Head of caudate nucleus (tissue), 42 donors: ENCODE measurements at regions not wholly inside any gene's neighbourhood (a gene's known extent, or its start where the extent isn't known, plus 50 kb on each side); places are given as distances from the start of the nearest gene placed in this dataset.
"Not testable (repeated sequence)": the region's sequence is repeated elsewhere in the genome, so short reads cannot be mapped to it uniquely, and the experiment has no call there.

ENCODE experiments used
- DNase-seq, 42 donors: peaks; one replicate each; pipeline versions ENCODE4 v3.0.0 to v3.0.0-alpha.2; 2020 to 2021; ENCODE audit warnings: mixed read lengths in 7 of 42
- intact Hi-C: fragments of 100-400 bp; cut with DNase I; formaldehyde crosslinking; loops from one replicate; pipeline ENCODE4 v1.15.0; 2022

DNA sequence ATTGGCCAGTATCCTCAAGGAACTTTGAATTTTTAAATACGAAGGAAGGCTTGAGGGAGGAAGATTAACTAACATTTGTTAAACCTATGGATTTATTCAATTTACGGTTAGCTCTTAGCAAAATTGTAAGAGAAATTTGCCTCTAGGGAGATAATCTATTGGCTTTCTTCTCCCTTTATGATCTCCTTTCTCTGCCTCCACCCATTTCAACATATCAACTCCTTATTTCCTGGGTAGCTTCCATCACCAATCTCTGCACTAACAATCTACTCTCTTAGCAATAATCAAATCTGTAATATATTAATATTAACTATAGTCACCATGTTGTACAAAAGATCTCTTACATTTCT, 233.9 kb upstream of the CSNK1A1L start:
- intact Hi-C loops, result no loop called here
- no peak for DNase-seq

DNA sequence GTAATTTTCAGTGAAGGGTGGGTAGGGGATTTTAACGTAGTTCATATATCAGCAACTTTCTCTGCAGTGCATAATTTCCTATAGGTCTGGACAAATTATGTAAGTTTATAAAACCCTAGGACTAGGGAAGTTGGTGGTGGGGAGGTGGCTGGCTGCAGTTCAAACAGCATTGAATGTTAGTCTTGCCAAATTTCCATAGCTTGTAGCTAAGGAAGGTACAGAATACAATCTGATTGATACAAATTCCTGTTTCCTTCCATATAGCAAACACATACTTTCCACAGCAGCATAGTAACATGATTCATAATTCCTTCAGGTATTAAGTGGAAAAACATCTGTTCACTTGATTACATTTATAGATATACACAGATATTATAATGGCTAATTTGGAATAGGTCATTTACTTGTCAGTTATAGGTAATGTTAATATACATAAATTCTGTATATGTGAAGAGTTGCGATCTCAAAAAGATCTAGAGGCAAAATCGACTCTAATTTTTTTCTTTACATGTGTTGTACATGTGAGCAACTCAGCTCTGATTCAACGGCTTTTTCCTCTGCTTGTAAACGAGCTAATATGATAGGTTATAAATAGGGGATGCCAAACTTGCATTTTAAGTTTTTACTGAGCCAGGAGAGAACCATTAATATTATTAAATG, 233.4 kb upstream of the CSNK1A1L start:
- intact Hi-C loops, result no loop called here
- no peak for DNase-seq

DNA sequence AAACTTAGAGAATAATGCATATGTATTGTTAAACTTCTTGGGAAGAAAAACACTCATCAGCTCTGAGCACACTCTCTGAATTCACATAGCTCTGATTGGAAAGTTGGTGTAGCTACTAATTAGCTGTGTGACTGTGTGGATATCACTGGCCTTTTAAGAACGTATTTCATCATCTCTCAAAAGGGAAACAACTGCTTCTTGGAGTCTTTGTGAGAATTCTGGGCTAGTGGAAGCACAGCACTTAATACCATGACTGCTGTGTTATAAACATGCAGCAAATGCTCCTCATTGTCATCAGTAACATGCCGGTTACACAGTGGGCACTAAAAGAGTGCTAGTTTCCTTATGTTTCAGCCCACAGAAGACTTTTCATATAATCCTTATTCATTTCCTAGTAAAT, 220.9 kb upstream of the CSNK1A1L start:
- intact Hi-C loops, result no loop called here
- DNase-seq, result no peak

DNA sequence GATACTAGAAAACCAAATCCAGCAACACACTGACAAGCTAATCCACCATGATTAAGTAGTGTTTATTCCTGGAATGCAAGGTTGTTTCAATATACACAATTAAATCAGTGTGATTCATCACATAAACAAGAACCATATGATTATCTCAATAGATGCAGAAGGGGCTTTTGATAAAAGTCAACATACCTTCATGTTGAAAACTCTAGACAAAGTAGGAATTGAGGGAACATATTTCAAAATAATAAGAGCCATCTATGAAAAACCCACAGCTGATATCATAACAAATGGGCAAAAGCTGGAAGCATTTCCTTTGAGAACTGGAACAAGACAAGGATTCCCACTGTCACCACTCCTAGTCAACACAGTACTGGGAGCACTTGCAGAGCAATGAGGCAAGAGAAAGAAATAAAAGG, 213.6 kb upstream of the CSNK1A1L start:
- intact Hi-C loops, result no loop called here
- no peak for DNase-seq

DNA sequence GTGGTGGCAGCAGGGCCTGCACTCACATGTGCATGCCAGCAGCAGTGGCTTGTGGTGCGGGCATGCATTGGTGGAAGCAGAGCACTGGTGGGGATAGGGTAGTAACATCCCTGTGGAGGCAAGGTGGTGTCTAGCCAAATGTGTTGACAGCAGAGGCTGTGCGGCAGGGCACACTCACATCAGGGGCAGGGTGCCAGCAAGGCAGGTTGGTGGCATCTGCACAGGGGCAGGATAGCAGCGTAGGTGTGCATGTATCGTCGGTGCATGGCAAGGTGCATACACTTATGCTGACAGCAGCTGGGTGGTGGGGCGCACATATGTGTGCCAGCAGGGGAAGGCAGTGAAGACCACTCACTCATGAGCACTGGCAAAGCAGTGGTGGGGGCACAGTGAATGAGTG, 211.5 kb upstream of the CSNK1A1L start:
- intact Hi-C loops, result no loop called here
- no peak for DNase-seq

DNA sequence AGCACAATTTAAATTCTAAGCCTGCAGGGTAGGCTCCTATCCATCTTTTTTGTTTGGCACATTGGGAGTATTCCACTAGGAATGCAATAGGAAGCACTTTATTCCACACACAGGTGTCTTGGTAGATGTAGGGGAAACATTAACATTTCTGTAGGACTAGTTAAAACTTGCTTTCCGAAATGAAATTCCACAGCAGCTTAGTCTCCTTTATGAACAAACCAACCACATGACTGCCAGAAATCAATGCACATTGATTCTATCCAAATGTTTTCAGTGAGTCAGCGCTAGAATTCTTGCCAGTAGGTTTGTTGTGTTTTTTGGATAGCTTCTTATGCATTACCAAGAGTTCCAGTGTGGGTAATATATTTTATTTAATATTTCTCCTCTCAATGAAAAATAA, 207.9 kb upstream of the CSNK1A1L start:
- intact Hi-C loops, result no loop called here
- DNase-seq, result no peak

DNA sequence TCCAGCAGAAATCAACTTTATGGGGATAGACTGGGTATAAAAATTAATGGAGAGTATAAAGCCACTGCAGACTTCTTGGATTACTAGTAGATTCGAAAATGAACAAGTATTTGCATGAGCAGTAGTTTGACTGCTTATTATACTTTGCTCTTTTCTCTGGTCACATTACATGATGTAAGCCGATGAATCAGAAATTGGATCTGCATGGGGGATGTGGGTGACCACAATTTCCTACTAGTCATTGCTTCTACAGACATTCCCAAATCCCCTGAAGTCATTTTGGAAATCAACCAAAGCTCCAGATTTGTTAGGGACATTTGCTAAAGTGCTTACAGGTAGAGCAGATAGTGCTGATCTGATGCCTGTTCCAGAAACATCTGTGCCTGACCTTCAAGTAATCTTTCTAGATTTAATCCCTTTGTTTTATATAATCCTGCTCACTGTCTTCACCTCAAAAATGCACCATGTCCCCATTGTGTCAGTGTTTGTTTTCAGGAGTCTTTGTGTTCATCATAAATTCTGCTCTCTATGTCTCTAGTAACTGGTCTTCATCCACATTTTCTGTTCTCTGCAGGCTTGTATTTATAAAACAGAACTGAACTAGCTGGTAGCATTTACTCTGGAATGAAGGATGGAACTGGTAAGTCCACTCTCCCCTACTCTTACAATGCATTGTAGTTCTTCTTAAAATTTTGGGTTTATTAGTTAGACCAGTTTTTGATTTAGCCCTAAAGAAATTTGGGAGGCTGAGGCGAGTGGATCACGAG, 201.5 kb upstream of the CSNK1A1L start:
- no peak for DNase-seq

DNA sequence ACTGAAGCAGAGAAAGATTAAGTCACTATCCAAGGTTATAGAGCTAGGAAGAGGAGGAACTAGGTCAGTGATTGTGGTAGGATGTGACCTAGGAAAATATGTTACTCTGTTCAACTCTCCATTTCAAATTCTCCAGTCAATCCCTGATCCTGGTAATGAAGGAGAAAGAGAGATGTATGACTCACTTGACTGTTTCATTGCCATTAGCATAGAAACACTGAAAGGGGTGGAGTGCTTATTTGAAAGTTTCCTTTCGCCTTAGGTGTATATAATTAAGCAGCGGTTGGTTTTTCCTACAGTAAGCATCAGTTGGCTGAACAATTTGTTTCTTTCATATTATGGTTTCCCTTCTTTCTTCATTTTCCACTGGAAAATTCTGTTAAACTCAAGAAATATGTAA, 198.1 kb upstream of the CSNK1A1L start:
- intact Hi-C loops, result no loop called here
- no peak for DNase-seq

More for the DNA sequence above, 201.5 kb upstream of the CSNK1A1L start:
- intact Hi-C loops, result no loop called here

DNA sequence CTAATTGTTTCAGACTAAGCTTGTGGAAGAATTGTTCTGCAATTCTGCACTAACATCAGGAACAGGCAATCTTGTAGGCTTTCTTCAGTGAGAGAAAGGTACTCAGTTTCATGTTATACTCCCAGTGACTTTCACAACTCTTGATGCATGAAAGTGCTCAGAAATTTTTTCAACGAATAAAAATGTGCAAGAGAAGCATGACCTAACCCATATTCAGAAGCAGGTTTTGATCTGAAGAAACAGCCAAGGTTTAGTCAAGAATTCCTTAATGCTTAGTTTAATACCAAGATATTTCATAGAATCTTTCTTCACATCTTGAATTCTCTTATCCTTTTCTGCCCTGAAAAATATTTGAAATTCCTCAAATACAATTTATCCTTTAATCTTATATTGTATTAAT, 197.2 kb upstream of the CSNK1A1L start:
- intact Hi-C loops, result no loop called here
- DNase-seq, result no peak

DNA sequence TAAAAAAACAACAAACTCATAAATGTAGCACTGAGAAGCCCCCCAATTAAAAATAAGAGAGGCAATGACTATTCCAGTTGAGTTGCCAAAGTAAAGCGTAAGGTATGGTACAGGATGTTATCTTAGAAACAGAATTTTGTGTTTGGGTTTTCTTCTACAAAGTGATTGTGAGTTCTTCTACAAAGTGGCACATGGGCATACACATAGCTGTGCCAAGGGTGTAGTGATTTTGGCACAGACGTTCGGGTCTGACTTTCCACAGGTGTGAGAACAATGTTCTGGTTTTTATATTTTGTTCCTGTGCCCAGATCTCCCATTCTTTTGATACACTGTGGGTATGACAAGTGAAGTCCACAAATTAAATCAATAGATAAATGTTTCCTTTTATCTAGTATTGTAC, 190.1 kb upstream of the CSNK1A1L start:
- intact Hi-C loops, result no loop called here
- DNase-seq, result no peak

DNA sequence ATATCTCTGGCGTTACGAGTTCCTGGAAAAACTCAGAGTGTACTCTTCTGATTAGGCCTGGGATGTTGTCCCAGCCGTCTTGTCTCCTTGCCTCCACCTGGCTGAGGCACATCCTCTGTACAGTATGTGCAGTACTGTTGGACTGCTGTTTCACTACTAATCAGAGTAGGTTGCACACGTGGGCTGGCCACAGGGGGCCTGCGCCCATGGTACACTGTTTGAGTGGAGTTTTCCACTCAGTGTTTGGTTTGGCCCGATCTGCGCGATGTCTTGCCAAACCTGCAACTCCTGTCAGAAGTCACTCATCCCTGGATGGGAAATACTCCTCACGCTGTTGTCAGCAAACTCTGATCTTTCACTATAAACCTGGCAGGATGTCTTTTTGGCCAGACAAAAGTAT, 189.6 kb upstream of the CSNK1A1L start:
- no peak for DNase-seq
- intact Hi-C loops, result no loop called here

DNA sequence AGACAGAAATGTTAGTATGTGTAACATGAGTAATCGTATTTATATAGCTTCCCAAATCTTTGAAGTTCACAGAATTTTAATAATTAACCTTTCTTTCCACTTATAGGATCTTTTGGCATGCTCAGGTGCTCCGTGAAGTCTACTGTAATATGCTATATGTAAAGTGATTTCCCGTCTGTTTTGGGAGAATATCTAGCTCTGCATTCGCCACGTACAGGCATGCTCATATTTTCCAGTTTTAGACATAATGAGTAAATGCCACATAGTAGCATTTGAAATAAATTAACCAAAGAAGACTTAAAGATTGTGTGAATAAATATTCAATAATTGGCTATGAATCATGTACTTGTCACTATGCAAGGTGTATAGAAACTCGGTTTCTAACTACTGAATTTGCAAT, 189.0 kb upstream of the CSNK1A1L start:
- intact Hi-C loops, result no loop called here
- DNase-seq, result no peak

DNA sequence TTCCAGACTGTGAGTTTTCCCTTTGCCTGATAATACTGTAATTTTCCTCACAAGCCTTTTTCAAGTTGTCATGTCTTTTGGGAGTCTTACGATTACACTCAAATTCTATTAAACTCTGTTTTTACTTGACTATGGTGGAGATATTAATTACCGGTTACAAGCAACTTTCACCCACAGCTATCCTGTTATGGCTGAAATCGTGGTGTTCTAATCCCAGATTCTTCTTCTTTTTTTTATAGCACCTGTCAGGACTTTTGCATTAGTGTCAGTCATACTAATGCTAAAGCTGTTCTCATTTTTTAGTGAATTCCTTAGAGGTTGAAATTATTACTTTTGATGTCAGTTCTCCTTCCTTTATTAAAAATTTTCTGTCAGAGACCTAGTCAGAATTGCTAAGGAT, 187.8 kb upstream of the CSNK1A1L start:
- DNase-seq, result no peak
- intact Hi-C loops, result no loop called here

DNA sequence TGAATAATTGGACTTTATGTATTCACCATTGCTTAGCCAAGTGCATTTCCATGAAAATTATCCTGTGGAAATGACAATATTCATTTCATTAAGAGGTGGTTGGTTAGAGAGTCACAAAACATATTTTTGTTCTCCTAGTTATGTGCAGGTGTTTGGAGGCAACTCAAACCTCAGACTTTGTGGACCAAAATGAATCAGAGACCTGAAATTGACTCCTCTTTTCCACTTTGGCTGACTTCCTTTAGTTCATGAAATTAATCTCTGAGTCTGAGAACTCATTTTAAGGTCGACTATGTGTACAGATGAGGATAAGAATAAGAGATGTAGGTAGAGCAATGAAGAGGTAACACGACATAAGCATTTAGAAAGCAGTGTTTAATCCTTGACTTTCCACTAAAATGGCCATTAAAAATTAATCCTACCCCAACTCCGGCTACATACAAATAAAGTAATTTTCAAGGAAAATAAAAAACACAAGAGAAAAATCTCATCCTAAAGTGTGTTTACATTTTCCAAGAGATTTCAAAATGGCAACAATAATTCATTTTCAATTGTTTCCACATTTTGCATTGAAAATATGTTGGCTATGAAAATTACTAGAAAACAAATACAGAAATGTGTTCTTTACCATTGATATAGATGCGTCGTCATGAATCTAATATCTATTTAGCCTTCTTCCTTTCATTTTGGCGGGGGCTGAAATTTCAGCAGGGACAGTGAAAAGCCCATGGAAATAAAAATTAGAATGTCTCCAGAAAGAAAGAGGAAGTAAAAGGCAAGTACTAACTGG, 185.4 kb upstream of the CSNK1A1L start:
- DNase-seq, result no peak
- intact Hi-C loops, result no loop called here

DNA sequence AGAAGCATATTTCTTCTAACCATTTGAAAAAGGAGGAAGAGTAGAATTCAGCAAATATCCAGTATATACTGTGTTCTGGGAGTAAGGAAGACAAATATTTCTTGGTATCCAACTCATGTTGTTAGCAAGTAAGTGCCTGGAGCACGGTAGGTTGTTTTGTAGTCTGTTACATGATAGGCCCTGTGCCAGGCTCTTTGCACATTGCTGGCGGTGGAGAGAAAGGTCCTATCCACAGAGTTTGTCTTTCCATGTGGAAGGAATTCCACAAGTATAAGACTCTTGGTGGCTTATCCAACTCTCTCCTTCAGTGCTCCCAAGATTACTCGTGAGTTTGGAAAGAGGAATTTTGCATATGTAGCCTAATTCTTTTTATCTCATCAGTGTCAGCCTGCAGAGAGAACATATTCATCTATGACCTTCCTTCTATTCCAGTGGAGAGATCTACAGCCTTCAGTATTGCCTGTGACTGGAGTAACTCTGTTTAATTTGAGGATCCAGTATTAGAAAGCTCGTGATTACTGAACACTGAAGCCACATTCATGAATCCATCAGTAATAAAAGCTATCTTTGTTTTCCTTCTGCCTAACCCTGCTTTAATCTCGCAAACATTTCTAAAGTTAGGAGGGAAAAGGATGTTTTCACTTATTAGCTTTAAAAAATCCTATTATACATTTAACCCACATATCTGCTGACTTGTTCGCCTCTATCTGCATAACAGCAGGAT, 183.9 kb upstream of the CSNK1A1L start:
- no peak for DNase-seq
- intact Hi-C loops, result no loop called here

DNA sequence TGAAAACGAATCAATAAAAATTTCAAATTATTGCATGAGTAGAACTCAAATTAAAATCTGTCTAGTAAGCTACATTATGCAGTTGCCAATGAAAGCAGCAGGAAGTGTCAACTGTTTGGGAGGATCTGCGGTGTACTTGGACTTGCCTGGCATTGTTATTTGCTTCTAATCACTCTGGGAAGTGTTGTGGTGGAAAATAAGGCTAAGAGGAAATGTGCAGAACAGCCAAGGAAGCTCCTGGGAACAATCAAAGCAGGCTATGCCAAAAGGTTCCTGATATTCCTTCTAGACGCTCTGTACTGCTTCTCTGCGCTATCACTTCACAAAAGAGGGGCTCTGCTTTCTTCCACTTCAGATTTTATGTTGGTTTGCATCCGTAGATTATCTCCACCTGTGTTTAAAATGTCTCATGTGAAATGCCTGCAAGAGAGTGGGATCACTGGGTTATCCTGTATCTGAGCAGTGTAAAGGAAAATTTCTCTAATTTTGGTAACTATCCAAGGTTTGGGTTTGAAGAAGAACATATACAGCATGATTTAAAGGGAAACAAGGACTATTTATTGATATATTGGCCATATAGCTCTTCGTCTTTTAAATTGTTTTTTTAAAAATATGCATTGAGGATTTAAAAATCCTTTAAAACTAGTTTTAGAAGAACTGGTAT, 182.7 kb upstream of the CSNK1A1L start:
- DNase-seq, result no peak
- intact Hi-C loops, result no loop called here

DNA sequence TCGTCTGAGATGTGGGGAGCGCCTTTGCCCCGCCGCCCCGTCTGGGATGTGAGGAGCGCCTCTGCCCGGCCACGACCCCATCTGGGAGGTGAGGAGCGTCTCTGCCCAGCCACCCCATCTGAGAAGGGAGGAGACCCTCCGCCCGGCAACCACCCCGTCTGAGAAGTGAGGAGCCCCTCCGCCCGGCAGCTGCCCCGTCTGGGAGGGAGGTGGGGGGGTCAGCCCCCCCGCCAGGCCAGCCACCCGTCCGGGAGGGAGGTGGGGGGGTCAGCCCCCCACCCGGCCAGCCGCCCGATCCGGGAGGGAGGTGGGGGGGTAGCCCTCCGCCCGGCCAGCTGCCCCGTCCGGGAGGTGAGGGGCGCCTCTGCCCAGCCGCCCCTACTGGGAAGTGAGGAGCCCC, 174.8 kb upstream of the CSNK1A1L start:
- DNase-seq, intact Hi-C loops: not testable (repeated sequence)

DNA sequence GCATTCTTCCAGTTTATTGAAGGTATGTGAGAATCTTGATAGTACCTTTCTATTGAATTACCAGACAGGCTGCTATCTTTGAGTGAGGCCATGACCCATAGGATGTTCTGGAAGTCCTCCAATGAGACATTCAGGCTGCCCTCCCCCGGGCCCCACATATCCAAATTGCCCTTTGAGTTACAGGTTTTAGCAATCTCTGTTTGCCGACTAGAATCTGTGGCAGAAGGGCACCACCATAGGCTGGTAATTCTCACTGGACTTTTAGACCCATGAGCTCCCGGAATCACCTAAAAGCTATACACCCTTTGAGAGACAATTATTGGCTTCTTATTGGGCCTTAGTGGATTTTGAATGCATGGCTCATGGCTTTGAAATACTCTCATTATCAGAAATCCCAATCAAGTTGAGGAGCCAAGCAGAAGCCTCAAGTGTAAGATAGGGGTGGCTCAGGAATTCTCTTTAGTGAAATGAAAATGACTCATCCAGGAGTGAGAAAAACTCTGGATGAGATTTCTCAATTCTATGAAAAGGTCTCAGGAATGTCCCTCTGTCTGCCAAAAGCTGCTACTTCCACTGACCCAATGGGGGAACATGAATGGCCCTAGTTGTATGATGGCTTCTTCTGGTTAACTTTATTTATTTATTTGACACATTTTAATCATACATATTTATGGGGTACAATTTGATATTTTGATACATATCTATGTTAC, 172.1 kb upstream of the CSNK1A1L start:
- intact Hi-C loops, result no loop called here
- DNase-seq, result no peak

DNA sequence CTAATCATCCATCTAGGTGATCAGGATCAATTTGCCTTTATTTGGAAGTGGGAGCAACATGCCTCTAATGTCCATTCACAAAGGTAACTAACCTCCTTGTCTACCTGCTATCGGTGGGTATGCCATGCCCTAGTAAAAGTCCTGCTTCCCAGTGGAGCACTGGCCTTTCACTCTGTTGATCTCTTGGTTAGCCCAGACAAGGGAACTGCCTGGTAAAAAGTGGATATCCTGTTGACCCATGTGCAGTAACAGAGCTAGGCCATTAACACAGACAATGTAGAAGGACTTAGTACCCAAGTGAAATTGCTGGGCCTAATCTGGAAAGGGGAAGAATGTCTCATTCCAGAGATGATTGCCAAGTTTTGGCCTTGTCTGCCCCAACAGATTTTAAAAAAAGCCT, 171.5 kb upstream of the CSNK1A1L start:
- intact Hi-C loops, result no loop called here
- no peak for DNase-seq
